T-cell (primary cell): ENCODE measurements at regions not wholly inside any gene's neighbourhood (a gene's known extent, or its start where the extent isn't known, plus 50 kb on each side); places are given as distances from the start of the nearest gene placed in this dataset.

ENCODE experiments used
- ATAC-seq, 4 experiments: fragments of 200-7000 bp in 3 of 4; fragments of 150-1000 bp in 1 of 4; cut with Tn5 transposase; replicated peaks in 1 of 4; 1 replicate in 3 of 4; 2 replicates in 1 of 4; pipeline ENCODE4 v1.10.0; 2021; ENCODE audit warnings: moderate library complexity in 3 of 4, mild to moderate bottlenecking in 2 of 4, moderate number of reproducible peaks in 1 of 4
- CTCF ChIA-PET, 2 donors: fragments of 300-600 bp; sonication (Branson Sonifier 250); formaldehyde crosslinking; loops; one replicate each; lab custom pipeline; 2022; ENCODE audit warnings: antibody characterized with exemption in 2 of 2; lab: Charles Lee
- POLR2A ChIA-PET, 2 donors: fragments of 300-600 bp; sonication (Branson Sonifier 250); formaldehyde crosslinking; loops; one replicate each; lab custom pipeline; 2022; ENCODE audit warnings: antibody characterized with exemption in 2 of 2; lab: Charles Lee
- DNase-seq, 35 experiments: peaks; one replicate each; pipeline versions ENCODE4 v3.0.0 to v3.0.0-alpha.2; 2013 to 2023
- H3K27ac ChIP-seq: one replicate; pipeline ENCODE4 v1.5.1; 2013; ENCODE audit warnings: low read length
- H3K27me3 ChIP-seq, 2 experiments: replicated peaks in 1 of 2; 1 replicate in 1 of 2; 2 replicates in 1 of 2; pipeline versions ENCODE4 v1.6.1 to v1.7.0; 2013; ENCODE audit warnings: low read length in 1 of 2, mixed read lengths in 1 of 2; ENCODE audit not compliant: control insufficient read depth in 2 of 2, insufficient read depth in 2 of 2; ENCODE audit errors: extremely low read depth in 1 of 2
- H3K36me3 ChIP-seq, 2 donors: 1 replicate in 1 of 2; 2 replicates in 1 of 2; pipeline versions ENCODE4 v1.6.1 to v1.7.0; 2013; ENCODE audit warnings: low read length in 1 of 2; ENCODE audit not compliant: control insufficient read depth in 2 of 2, insufficient read depth in 1 of 2; ENCODE audit errors: extremely low read depth in 1 of 2
- H3K4me1 ChIP-seq, 2 experiments: 1 replicate in 1 of 2; 2 replicates in 1 of 2; pipeline versions ENCODE4 v1.6.1 to v1.7.0; 2013; ENCODE audit warnings: low read length in 2 of 2, mixed read lengths in 1 of 2; ENCODE audit not compliant: insufficient read depth in 2 of 2, control insufficient read depth in 1 of 2; ENCODE audit errors: extremely low read depth in 1 of 2
- H3K4me3 ChIP-seq, 2 donors: 1 replicate in 1 of 2; 2 replicates in 1 of 2; pipeline versions ENCODE4 v1.5.1 to v1.7.0; 2013; ENCODE audit warnings: mild to moderate bottlenecking in 2 of 2, low read length in 1 of 2, moderate library complexity in 1 of 2; ENCODE audit not compliant: control insufficient read depth in 1 of 2; ENCODE audit errors: extremely low read depth in 1 of 2
- H3K9me3 ChIP-seq: 2 replicates; pipeline ENCODE4 v1.7.0; 2013
- H3K27ac Mint-ChIP-seq, 2 donors: one replicate each; pipeline ENCODE4 v1.8.0; 2020 to 2021; ENCODE audit warnings: mild to moderate bottlenecking in 2 of 2, mixed read lengths in 2 of 2
- H3K27me3 Mint-ChIP-seq, 2 donors: one replicate each; pipeline ENCODE4 v1.8.0; 2021 to 2022; ENCODE audit warnings: mixed read lengths in 2 of 2
- H3K36me3 Mint-ChIP-seq: one replicate; pipeline ENCODE4 v1.8.0; 2021; ENCODE audit warnings: mixed read lengths
- H3K4me1 Mint-ChIP-seq, 3 donors: one replicate each; pipeline ENCODE4 v1.8.0; 2020 to 2022; ENCODE audit warnings: mixed read lengths in 3 of 3, mild to moderate bottlenecking in 1 of 3
- H3K4me3 Mint-ChIP-seq, 3 donors: one replicate each; pipeline ENCODE4 v1.8.0; 2020 to 2022; ENCODE audit warnings: mild to moderate bottlenecking in 3 of 3, mixed read lengths in 3 of 3, moderate library complexity in 3 of 3
- H3K9me3 Mint-ChIP-seq, 3 donors: one replicate each; pipeline ENCODE4 v1.8.0; 2020 to 2022; ENCODE audit warnings: mixed read lengths in 3 of 3
- WGBS: methylation state at CpG from one replicate; pipeline ENCODE4 v1.1.5; 2013; ENCODE audit warnings: missing lambda C conversion rate; ENCODE audit not compliant: insufficient coverage; 5-methylcytosine and 5-hydroxymethylcytosine counted together

- no peak overlapping the region for H3K4me3 Mint-ChIP-seq
- H3K27ac Mint-ChIP-seq = no peak overlapping the region
- no peak overlapping the region for H3K27ac ChIP-seq
- no peaks in the 10 kb centered on the region for H3K36me3 Mint-ChIP-seq
- DNase-seq = no peak
- H3K4me1 Mint-ChIP-seq = no peaks in the 10 kb centered on the region
- no peak for ATAC-seq
- no peaks in the 10 kb centered on the region for H3K27me3 ChIP-seq
- ChIA-PET POLR2A (no interaction called here), CTCF (no interaction called here)
- H3K27me3 Mint-ChIP-seq = no peaks in the 10 kb centered on the region
- no peak overlapping the region for H3K4me3 ChIP-seq
- H3K9me3 Mint-ChIP-seq = peaks cover 5 to 13% (median 9%) of the 10 kb centered on the region in 3 donors
- H3K4me1 ChIP-seq = no peaks in the 10 kb centered on the region
- no peaks in the 10 kb centered on the region for H3K9me3 ChIP-seq
- H3K36me3 ChIP-seq = no peaks in the 10 kb centered on the region
Observed at GRCh38 chr9:81239388-81239787, 450.0 kb downstream of the TLE1 start.

- H3K4me1 Mint-ChIP-seq = no peaks in the 10 kb centered on the region
Observed at GRCh38 chr9:81237565-81238231, 451.6 kb downstream of the TLE1 start.

GRCh38 chr9:81234924-81235610, 454.3 kb downstream of the TLE1 start:
- H3K4me3 Mint-ChIP-seq = no peak overlapping the region
- H3K36me3 Mint-ChIP-seq = no peaks in the 10 kb centered on the region
- H3K9me3 Mint-ChIP-seq = peaks cover 5 to 10% (median 5%) of the 10 kb centered on the region in 3 donors
- CTCF ChIA-PET = no interaction called here
- Histone ChIP-seq H3K36me3 (no peaks in the 10 kb centered on the region), H3K4me1 (no peaks in the 10 kb centered on the region), H3K27ac (no peak overlapping the region), H3K27me3 (no peaks in the 10 kb centered on the region), H3K9me3 (no peaks in the 10 kb centered on the region), H3K4me3 (no peak overlapping the region)
- H3K27ac Mint-ChIP-seq = no peak overlapping the region
- ATAC-seq (no peak), DNase-seq (no peak)
- WGBS = 89% methylated on average over 2 of the region's 6 CpGs
- no peaks in the 10 kb centered on the region for H3K27me3 Mint-ChIP-seq
- no peaks in the 10 kb centered on the region for H3K4me1 Mint-ChIP-seq
- POLR2A ChIA-PET = interaction anchor here in 1 of 2 donors (0.6 to 0.7 kb wide), 2 partner anchors 47 to 534 kb away, joined by 3 read pairs; no protein-coding TSS in a partner anchor

More at GRCh38 chr9:81237565-81238231, 451.6 kb downstream of the TLE1 start:
- Histone ChIP-seq H3K9me3 (no peaks in the 10 kb centered on the region), H3K4me3 (no peak overlapping the region), H3K36me3 (no peaks in the 10 kb centered on the region), H3K27me3 (no peaks in the 10 kb centered on the region), H3K4me1 (no peaks in the 10 kb centered on the region), H3K27ac (no peak overlapping the region)
- 56% methylated on average over 1 of the region's 3 CpGs for WGBS
- Mint-ChIP-seq H3K27ac (no peak overlapping the region), H3K9me3 (peaks cover 5 to 13% (median 8%) of the 10 kb centered on the region in 3 donors), H3K4me3 (no peak overlapping the region), H3K27me3 (no peaks in the 10 kb centered on the region), H3K36me3 (no peaks in the 10 kb centered on the region)
- DNase-seq (no peak), ATAC-seq (no peak)
- POLR2A ChIA-PET = no interaction called here
- CTCF ChIA-PET = no interaction called here

- no peaks in the 10 kb centered on the region for H3K4me1 Mint-ChIP-seq
- H3K27me3 Mint-ChIP-seq = no peaks in the 10 kb centered on the region
- Histone ChIP-seq H3K4me1 (no peaks in the 10 kb centered on the region), H3K27ac (no peak overlapping the region), H3K27me3 (no peaks in the 10 kb centered on the region), H3K36me3 (no peaks in the 10 kb centered on the region), H3K9me3 (no peaks in the 10 kb centered on the region), H3K4me3 (no peak overlapping the region)
- H3K27ac Mint-ChIP-seq = no peak overlapping the region
- no peaks in the 10 kb centered on the region for H3K36me3 Mint-ChIP-seq
- peaks cover 0 to 5% (median 0%) of the 10 kb centered on the region in 3 donors for H3K9me3 Mint-ChIP-seq
- POLR2A ChIA-PET = no interaction called here
- DNase-seq (no peak), ATAC-seq (no peak)
- H3K4me3 Mint-ChIP-seq = no peak overlapping the region
- WGBS = no CpG with 5 or more reads among the region's 1 CpG
- CTCF ChIA-PET = no interaction called here
Observed at GRCh38 chr9:81231011-81231410, 458.3 kb downstream of the TLE1 start.

GRCh38 chr9:81227507-81228245, 461.7 kb downstream of the TLE1 start:
- no peak for ATAC-seq
- Mint-ChIP-seq H3K4me1 (no peaks in the 10 kb centered on the region), H3K36me3 (no peaks in the 10 kb centered on the region), H3K27me3 (no peaks in the 10 kb centered on the region), H3K4me3 (no peak overlapping the region), H3K27ac (no peak overlapping the region), H3K9me3 (peaks cover 2 to 7% (median 4%) of the 10 kb centered on the region in 3 donors)
- H3K4me3 ChIP-seq = no peak overlapping the region
- POLR2A ChIA-PET = no interaction called here
- no peaks in the 10 kb centered on the region for H3K36me3 ChIP-seq
- H3K9me3 ChIP-seq = no peaks in the 10 kb centered on the region
- 94% methylated on average over 2 of the region's 6 CpGs for WGBS
- H3K27ac ChIP-seq = no peak overlapping the region
- no peaks in the 10 kb centered on the region for H3K27me3 ChIP-seq
- H3K4me1 ChIP-seq = no peaks in the 10 kb centered on the region
- CTCF ChIA-PET = no interaction called here
- DNase-seq = no peak

- Histone ChIP-seq H3K9me3 (no peaks in the 10 kb centered on the region), H3K4me1 (no peaks in the 10 kb centered on the region), H3K27me3 (no peaks in the 10 kb centered on the region), H3K27ac (no peak overlapping the region), H3K36me3 (no peaks in the 10 kb centered on the region), H3K4me3 (no peak overlapping the region)
- Mint-ChIP-seq H3K4me1 (no peaks in the 10 kb centered on the region), H3K36me3 (no peaks in the 10 kb centered on the region), H3K4me3 (no peak overlapping the region), H3K27ac (no peak overlapping the region), H3K27me3 (no peaks in the 10 kb centered on the region), H3K9me3 (peaks cover 2 to 7% (median 4%) of the 10 kb centered on the region in 3 donors)
- CTCF ChIA-PET = no interaction called here
- ATAC-seq = no peak
- POLR2A ChIA-PET = no interaction called here
- WGBS = no CpG with 5 or more reads among the region's 1 CpG
- DNase-seq = no peak
Observed at GRCh38 chr9:81225596-81225995, 463.8 kb downstream of the TLE1 start.
